Inflammatory macrophage treated with lipopolysaccharide for 4 hours (primary cell): ENCODE measurements at regions not wholly inside any gene's neighbourhood (a gene's known extent, or its start where the extent isn't known, plus 50 kb on each side); places are given as distances from the start of the nearest gene placed in this dataset.

Experiments used
- DNase-seq: peaks from one replicate; pipeline ENCODE4 v3.0.0-alpha.2; 2020

DNA sequence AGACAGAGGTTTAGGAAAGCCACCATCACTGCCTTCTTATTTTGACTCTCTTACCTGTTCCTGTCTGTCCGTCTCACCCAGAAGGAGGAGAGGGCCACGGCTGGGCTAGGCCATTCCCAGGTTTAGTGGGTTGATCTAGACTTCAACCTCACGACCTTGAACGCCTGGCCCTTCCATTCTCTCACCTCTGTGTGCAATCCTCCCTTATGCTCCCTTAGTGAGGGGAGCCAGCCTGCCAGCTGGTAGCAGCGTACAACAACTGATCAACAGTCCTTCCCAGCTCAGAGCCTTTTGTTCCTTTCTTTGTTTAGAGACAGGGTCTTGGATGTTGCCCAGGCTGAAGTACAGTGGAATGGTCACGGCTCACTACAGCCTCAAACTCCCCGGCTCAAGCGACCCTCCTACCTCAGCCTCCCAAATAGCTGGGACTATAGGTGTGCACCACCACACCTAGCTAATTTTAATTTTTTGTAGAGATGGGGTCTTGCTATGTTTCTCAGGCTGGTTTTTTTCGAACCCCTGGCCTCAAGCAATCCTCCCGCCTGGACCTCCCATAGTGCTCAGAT lies 123.9 kb downstream of the ZNF664 start:
- no peak for DNase-seq

DNA sequence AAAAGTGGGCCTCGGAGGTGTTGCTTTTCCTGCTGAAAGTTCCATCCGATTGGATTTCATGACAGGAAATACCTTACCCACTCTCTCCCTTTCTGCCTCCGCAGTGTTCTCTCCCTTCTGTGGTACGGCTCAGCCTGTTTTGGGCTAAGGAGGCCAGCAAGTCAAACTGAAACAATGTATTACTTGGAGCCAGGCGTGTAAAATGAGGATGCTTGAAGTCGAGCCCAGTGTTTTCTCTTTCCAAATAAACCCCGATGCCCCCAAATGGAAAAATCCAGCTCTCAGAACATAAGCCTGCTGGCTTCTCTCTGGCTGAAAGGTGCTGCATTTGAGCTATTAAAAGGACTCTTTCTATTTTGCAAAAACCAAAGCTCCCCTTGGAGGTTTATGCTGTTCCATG lies 124.7 kb downstream of the ZNF664 start:
- no peak for DNase-seq

- DNase-seq, result no peak
These were observed 125.2 kb downstream of the ZNF664 start for GRCh38 chr12:124098101-124098757.

GRCh38 chr12:124098887-124099286 lies 125.9 kb downstream of the ZNF664 start:
- DNase-seq, result no peak

GRCh38 chr12:124099661-124100060 lies 126.6 kb downstream of the ZNF664 start:
- DNase-seq, result no peak

DNA sequence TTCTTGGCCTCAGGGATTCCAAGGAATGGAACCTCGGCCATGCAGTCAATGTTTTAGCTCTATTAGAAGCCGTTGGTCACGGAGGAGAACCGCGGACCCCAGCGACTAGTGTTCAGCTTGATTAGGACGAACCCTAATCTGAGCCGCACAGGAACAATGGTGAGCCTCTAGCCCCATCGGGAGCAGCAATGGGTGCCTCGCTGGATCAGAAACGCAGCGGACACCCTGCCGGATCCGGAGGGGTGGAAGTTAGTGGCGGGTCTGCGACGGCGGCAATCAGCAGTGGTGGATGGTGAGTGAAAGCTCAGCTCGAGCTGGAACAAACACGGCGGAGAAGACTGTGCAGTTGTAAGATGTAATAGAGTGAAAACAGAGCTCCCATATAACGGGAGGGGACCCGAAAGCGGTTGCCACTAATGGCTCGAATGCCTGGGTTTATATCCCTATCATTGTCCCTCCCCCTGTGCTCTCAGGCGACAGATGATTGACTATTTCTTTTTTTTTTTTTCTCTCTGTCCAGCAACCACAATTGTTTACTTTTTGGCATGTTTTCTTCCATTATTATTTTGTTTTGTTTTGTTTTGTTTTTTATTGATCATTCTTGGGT lies 127.7 kb downstream of the ZNF664 start:
- DNase-seq, result no peak

GRCh38 chr12:124105546-124105945 lies 132.5 kb downstream of the ZNF664 start:
- no peak for DNase-seq

DNA sequence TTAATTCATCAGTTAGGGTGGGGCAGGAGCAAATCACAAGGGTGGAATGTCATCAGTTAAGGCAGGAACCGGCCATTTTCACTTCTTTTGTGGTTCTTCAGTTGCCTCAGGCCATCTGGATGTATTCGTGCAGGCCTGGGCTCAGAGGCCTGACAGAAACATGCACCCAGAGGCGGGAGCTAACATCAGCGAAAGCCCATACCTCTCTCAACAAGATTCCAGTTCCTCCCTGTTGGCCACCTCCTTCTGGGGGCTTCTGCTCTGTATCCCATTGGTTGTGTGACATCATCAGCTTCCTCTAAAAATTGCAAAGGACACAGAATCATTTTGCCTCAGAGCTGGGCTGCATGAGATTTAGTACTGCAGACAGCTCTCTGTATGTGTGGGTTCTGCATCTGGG lies 134.3 kb downstream of the ZNF664 start:
- no peak for DNase-seq

- peak; percentile 39 for DNase-seq
These were observed 136.7 kb downstream of the ZNF664 start for GRCh38 chr12:124109760-124110159.

DNA sequence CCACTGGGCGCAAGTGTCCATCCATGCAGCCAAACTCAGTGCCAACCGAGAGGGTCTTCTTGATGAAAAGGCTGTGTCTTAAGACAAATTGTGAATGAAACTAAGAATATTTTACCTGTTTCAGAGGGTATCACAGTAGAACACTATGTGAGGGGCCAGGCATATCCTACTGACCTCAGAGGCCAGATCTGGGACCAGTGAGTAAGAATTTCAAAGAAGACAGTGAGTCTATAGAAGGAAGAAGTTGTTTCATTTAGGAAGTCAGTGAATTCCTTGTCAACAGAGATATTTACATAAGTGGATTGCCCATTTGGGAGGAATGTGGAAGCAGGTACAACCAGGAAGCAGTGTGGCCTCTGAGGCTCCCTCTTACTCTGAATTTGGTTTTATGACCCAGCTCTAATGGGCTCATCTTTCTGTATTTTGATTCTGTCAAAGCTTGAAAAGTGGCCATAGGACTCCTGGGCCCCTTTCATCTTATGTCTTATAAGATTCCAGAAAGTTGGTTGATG lies 137.4 kb downstream of the ZNF664 start:
- no peak for DNase-seq

GRCh38 chr12:124111006-124111405 lies 138.0 kb downstream of the ZNF664 start:
- no peak for DNase-seq

GRCh38 chr12:124114316-124114715 lies 141.3 kb downstream of the ZNF664 start:
- DNase-seq, result no peak

DNA sequence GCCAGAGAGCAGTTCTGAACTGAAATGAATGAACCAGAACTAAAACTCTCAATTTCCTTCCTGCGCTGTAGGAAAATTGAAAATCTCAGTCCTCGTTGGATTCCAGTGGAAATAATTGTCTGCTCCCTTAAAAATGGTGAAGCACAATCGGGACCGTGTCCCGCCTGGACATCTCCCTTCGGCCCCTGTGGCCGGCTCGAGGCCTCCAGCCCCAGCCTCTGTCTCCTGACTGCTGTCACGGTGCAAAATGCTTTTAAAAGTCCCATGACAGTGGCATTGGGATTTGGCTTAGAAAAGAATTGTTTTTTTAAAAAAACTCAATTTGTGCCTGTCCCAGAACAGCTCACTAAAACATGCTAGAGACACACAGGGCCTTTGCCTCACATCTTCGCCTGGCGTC lies 142.5 kb downstream of the ZNF664 start:
- no peak for DNase-seq

DNA sequence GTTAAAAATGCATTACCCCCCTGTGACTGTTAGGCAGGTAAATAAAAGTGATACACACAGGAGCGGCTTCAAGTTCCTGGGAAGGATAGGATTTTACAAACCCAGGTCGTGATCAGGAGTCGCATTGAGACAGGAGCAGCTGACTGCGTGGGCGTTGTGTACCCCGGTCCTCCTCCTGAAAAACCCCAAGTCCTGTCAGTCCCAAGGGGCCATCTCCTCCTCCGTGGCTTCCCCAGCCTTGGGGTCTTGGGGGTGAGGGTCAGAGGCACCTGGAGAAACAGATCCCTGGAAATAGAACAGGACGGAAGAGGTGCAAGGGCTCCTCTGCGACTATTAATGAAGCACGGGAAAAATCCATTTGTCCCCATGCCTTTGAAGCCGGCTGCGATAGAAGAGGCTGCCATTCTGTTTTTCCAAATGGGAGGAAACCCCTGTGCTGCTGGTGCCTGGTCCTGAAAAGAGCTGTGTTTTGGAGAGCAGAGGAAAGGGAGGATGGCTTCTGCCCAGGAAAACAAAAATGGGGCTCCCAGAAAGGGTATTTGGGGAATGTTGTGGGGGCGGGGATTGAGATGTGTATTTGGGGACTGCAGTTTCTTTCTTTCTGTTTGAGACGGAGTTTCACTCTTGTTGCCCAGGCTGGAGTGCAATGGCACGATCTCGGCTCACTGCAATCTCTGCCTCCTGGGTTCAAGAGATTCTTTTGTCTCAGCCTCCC lies 143.1 kb downstream of the ZNF664 start:
- no peak for DNase-seq

GRCh38 chr12:124120739-124121138 lies 147.7 kb downstream of the ZNF664 start:
- DNase-seq, result no peak

- no peak for DNase-seq
These were observed 149.7 kb downstream of the ZNF664 start for GRCh38 chr12:124122722-124123121.

DNA sequence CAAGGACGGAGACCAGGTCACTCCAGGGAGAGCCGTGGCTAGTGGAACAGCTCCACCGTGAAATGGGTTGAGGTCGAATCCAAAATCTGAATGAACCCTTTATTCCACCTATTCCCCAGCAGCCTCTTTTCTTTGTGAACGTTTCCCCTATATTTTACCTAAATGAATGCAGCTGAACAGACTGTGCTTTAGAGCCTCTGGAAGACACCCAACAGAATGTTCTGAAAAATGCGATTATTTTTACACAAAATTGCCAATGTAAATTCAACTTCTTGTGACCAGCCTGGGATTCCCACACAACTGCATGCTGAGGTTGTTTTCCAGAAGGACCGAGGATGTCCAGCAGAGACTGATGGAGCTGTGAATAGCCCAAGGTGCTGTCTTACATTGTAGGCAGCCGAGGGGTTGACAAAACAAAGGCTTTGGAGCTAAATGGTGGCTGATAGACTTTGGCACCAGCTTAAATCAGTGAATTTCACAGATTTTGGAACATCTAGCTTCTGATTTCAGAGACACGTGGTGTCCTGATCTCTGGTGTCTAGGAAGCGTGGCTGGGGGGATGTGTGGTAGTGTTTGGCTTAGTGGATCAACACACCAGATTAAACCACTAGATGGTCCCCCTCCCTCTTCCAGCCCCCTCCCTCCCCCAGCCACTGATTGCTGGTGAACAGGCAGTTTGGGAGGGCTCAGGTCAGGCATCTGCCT lies 150.4 kb downstream of the ZNF664 start:
- no peak for DNase-seq

GRCh38 chr12:124125203-124125871 lies 152.3 kb downstream of the ZNF664 start:
- DNase-seq, result no peak

DNA sequence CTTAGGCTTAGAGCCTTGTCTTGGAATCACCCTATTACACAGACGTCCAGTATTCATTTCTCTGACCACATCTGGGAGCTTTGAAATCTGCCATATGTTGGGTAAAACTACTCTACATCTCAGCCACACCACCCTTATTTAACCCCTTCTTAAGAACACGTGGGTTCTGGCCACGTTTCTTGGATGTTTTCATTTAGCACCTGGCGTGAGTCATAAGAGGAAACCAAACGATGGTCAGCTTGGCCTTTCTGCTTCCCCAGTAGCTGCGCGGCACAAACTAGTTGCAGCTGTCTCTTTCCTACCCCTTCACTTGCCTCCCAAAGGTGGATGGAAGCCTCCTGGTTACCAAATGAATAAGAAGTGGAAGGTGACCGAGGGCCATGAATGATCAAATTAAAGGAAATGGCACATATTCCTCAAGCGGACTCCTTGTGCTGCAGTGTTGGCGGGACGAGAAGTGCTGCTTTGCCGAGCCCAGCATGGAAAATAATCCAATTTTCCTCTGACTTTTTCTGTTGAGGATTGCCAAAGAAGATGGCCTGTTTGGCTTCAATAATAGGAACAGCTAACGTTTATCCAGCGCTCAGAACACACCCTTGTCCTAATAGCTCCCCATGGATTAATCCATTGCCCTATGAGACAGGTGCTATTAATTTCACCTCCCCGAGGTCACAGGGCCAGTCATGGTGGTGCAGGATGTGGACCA lies 154.1 kb downstream of the ZNF664 start:
- DNase-seq, result no peak

- DNase-seq, result no peak
These were observed 156.1 kb downstream of the ZNF664 start for GRCh38 chr12:124129132-124129531.

DNA sequence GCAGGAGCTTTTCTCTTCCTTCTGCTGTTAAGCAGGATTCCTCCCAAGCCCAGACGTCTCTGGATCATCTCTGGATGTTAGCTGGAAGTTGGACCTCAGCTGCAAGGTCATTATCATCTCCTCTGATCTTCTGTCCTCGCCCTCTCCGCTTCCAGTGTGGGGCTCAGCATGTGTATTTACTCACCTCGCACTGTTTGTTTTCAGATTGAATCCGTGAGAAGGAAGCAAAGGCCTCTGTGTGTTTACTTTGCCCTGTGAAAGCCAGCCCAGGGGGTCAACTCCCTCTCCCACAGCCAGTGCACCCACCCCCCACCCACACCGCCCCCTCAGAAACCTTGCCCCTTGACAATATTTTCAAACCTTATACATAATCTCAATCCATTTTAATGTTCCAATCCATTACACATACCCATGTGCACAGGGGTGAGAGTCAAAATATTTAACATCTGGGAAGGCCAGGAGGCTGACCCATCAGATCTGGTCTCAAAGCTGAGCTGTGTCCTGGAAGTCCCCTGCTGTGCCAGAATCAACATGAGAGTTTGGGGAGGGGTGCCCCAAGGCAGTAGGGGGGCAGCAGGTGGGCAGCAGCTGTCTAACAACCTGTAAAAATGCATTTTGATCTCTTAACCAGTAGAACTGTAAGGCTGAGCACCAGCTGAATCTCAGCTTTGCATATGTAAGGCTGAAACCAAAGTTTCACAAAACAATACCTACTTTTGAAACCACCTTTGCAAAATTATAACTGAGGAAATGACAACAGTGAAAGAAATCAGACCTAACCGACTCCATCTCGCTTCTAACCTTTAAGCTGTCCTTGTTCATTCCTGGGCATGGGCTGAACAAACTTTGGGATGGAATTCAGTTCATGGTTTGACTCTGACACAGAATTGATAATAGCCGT lies 157.9 kb downstream of the ZNF664 start:
- DNase-seq, result no peak
